IPS DF 4.7 (cell line): ENCODE measurements at regions not wholly inside any gene's neighbourhood (a gene's known extent, or its start where the extent isn't known, plus 50 kb on each side); places are given as distances from the start of the nearest gene placed in this dataset.

ENCODE experiments used
- DNase-seq: peaks from one replicate; pipeline ENCODE4 v3.0.0-alpha.2; 2013; ENCODE audit warnings: low spot score; ENCODE audit errors: extremely low read depth

DNA sequence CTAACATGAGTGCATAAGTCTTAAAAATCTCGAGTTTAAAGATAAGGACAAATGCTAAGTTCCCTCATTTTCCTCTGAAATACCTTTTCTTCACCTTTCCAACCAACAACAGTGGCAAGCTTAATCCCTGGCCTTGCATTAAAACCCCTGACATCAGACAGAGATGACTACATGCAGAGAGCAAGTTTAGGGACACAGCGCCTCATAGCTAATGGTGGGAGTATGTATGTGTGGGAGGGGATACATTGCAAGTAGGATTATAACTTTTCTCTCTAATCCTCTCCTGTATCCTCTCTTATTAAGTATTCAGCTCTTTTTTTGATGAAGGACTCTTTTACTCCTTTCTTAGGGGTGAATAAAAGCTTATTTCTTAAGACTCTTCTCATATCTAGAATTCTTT is 547.1 kb downstream of the CCER1 start:
- no peak for DNase-seq

DNA sequence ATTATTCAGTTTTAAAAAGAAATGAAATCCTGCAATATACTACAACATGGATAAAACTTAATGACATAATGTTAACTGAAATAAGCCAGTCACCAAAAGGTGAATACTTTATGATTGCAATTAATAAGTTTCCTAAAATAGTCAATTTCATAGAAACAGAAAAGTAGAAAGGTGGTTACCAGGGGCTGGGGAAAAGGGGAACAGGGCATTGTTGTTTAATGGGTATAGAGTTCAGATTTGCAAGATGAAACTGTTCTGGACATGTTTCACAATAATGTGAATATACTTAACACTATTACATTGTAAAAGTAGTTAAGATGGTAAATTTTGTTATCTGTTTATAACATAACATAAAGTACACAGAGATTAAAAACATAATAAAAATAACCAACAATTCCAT is 550.9 kb downstream of the CCER1 start:
- no peak for DNase-seq

DNA sequence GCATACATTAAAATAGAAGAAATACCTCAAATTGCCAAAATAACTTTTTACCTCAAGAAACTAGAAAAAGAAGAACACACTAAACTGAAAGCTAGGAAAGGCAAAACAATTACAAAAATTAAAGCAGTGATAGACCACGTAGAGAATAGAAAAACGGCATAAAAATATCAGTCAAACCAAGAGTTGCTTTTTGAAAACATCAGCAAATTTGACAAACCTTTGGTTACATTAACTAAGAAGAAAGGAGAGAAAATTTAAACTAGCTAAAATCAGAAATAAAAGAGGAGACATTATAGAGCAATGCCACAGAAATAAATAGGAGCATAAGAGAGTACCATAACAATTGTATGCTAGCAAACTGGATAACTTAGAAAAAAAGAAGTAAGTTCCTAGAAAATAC is 553.8 kb downstream of the CCER1 start:
- no peak for DNase-seq

DNA sequence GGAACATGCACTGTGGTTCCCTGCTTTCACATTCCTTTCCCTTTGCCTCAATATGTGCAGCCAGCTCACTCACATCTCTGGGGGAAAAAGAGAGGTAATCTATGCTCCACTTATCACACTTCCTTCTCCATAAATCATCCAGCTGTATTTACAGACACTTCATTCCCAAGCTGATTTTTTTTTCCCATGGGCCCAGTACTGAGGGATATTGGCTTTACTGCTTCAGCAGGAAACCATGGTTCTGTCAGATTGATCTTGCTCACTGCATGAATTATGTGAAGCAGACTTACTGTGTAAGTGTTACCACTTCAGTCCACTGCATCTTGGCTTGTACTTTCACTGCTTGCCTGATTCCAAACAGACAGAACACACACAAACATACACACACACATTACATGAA is 555.6 kb downstream of the CCER1 start:
- DNase-seq: no peak

DNA sequence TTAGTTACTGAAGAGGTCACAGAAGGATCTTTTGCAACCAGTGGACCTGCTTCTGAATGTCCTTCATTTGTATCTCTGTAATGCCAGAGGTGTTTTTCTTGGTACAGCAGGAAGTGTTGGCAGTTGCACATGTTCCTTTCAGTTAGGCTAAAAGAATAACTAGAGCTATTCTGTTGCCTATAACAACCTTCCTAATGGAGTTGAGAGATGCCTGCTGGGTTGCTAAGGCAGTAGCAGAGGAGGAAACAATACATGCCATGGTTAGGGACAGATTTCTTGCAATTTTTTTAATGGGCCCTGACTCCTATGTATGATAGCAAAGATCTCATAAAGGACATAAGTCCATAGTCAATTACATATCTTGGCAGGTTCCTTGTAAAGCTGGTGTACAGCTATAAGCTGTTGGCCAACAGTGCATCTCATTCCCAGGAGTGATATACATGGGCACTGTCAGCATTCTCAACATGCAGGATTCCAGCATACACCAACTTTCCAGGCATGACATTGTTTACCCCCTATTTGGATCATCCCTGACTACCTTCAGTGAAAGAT is 556.6 kb downstream of the CCER1 start:
- no peak for DNase-seq

DNA sequence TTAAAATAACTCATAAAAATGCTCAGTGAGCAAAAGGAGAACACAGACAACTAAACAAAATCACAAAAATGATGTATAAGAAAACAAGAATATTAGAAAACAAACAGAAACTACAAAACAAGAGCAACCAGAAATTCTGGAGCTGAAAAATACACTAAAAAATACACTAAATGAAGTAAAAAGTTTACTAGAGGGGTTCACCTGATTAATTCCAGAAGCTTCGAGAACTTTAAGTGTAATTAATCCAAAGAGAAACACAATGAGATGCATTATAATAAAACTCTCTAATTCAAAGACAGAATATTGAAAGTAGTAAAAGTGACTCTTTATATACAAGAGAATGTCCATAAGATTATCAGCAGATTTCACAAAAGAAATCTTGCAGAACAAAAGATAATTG is 558.4 kb downstream of the CCER1 start:
- DNase-seq: no peak

DNA sequence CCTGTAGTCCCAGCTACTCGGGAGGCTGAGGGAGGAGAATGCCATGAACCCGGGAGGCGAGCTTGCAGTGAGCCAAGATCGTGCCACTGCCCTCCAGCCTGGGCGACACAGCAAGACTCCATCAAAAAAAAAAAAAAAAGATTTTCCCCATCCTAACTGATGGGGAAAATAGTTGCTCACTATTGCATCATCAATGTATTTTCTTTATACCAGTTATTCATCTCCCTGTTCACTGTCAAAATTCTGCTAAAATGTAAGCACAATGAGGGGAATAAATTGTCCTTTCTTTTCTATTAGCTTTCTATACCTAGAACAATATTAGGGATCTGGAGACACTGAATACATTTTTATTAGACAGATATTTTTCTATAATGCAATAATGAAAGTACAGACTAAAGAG is 561.3 kb downstream of the CCER1 start:
- no peak for DNase-seq

DNA sequence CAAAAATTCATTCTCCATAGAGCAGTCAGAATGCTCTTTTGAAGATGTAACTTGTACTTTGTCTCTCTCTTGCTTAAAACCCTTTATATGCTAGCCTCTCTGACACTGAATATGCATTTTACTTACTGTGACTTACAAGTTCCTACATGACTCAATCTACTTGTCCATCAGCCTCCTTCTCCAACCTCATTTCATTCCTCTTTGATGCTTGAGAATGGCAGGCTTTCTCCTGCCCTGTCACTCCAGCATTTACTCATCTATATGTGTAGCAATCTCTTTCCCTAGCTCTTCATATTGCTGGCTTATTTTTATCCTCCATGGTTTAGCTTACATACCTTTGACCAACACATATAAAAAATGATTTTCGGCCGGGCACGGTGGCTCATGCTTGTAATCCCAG is 561.9 kb downstream of the CCER1 start:
- DNase-seq: no peak

DNA sequence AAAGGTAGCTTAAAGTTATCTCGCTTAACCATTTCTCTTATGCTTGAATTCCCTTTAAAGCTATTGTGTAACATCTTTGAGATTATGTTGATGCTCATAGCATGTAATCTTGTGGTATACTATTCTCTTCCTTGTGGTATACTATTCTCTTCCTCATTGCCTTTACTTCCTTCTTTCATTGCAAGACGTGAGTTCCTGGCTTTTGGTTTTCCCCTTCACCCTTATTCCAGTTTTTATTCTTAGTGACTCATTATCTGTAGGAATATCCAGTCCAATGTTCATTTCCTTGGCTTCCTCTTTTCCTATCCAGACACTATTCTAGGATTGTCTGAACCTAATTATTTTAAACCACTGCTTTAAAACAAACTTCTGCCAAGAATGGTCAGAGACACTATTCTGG is 564.0 kb downstream of the CCER1 start:
- no peak for DNase-seq

DNA sequence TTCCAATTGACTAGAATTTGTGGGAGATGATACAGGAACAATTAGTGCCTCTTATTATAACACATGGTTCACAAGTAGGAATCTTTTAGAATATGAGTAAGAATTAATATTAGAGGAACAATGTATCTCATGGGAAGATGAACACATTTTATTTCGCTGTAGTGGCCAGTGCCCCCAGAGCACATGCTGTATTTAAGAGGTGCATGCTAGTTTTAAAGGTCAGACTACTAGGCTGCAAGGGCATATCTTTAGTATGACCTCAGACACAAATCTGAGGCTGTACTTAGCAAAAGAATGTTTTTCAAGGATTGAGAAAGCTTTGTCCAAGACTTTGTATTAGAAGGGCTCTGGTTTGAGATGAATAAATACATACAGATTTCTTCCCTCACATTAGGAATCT is 586.9 kb downstream of the CCER1 start:
- no peak for DNase-seq

DNA sequence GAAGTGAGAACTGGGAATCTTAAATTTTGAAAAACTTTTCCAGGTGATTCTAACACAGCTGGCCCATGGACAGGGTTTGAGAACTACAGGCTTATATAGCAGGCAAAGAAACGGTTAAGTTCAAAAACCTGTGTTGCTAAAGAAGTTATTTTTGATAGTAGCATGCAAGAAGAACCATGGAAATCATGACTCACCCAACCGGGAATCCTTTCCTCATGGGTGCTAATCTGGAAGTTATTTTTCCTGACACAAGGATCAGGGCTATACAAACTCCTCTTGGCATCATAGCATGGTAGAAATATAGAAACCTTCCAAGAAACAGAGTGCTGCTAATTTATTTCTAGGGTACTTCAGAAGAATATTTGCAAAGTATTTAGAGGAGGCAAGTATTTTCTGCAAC is 588.7 kb downstream of the CCER1 start:
- DNase-seq: no peak

DNA sequence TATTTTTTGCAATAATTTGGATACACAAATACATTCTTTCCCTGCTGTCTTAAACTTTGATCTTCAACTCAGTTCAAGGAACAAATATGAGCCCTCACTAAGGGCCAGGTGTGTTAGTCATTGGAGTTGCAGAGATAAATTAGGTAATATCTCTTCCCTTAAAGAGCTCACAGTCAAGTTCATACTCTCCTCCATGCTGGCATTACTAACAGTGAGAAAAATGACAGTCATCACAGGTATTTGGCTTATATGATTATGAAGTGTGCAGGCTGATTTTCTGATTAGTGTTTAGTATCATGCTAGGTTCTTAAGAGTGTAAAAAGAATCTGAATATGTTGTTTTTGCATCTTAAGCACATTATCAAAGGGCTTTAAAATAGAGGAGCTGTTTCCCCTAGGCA is 594.7 kb downstream of the CCER1 start:
- DNase-seq: no peak

DNA sequence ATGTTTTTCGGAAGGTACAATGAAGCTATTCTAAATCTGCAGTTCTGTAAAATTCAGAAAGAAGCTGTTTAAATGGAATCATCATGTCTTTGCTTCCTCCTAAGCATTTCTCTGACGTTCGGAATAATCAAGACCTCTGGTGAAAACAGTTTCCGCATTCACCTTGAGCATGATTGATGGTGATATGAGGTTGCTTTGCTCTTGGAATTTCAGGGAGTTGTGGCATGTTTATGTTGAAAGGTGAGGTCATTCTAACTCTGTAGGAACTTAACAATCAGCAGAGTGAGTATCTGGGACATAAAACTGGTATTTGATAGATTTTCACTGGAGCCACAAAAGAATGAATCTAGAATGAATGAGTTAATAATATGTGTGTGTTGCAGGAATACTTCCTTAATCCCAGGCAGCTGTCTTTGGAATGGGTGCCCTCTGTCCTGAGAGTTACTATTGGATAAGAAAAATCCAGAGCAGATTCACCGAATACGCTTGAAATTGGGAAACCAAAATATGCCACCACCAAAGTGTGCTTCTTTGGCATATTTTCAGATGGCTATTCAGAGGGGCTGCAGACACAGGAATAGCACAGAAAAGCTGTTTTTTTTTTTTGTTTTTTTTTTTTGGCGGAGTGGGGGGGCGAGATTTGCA is 599.1 kb downstream of the CCER1 start:
- no peak for DNase-seq

DNA sequence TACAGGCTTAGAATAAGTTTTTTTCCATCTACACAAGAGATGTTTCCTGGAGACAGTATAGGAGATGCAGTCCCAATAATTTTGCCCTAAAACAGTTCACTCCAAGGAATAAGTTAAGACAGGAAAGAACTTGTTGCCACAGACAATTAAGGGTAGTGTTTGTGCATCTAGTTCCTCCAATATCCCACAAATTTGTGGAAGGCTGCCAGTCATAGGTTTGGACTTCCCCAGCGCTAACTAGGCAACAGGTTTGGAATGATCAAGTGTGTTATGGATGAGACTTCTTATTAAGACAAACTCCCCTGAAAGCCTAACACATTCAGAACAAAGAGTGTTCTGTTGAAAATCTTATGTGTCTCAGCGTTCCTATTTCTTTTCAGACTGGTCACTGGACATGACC is 611.0 kb downstream of the CCER1 start:
- DNase-seq: no peak

DNA sequence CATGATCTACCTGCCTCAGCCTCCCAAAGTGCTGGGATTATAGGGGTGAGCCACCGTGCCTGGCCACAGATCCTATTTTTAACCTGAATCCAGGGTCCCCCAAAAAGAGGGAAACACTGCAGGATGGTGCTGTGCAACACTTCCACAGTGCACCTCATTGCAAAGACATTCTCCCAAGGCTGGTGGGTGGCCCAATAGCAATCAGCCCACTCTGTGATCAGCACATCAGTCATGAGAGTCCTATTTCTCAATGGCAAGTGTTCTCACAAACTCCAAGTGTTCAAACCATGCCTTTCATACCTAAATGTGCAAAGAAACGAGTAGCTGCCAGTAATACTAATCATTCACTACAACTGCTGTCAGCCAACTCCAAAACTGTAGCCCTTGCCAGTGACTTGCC is 612.9 kb downstream of the CCER1 start:
- DNase-seq: no peak

DNA sequence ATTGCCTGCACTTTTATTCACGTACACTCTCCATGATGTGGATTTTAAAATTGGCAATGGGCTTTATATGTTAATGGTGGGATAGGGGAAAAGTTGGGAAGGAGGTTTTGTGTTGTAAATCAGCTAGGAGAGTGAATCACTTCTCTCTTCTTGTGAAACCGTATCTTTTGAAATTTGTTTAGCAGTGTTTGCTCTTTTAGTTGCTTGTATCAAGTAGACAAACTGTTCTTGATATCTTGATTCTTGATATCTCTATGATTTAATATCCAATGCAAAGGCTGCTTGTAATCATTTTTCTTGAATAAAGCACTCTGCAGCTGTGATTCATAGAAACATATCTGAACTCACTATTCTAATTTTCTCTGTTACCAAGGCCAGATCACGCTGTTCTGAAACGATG is 615.1 kb downstream of the CCER1 start:
- no peak for DNase-seq

DNA sequence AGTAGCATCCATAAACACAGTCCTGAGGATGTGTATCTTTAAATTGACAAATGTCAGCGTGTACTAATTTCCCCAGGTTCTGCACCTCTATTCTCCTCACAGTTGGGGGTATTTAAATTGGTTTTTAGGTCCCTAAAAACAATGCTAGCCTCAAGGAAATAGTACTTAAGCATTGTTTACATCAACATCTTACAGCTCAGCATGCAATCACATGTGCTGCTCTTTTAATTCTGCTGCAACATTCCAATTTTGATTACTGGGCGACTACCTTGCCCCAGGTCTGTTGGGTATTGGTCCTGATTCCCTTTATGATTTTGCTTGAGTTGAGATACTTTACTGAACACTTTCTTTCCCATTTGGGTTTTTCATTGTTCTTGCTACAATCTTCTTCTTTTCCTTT is 616.6 kb downstream of the CCER1 start:
- DNase-seq: no peak

DNA sequence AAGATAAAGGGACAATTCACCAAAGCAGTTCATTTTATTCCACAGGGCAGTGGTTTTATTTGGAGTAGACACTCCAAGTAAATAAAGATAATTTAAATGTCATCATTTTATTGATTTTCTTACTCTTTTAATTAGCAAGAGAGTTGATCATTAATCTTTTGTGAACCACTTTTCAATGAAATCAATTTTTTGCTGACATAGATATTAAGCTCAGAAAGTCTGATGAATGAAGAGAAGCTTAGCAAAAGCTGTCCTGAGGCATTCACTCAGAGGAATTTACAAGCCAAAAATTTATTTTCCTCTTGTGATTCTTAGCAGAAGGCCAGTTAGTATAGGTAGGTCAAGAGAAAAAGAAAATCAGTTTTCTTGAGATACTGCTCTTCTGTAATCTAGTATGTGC is 618.0 kb downstream of the CCER1 start:
- DNase-seq: no peak

DNA sequence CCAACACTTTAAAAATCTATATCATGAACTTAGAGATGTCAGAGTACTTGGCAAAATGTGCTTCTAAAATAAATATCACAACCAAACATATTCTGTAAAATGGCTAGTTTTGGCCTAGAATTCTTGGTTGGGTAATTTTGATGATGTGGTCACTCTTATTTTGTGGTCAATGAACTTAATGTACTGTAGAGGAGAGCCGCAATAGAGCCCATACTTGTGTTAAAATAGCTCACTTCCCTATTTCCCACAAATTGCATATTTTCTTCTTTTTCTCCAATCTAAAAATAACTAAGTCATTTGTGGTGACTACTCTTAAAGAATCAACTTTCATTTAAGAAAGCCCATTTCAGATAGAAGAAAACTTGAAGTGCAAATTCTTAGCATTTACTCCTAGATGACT is 619.4 kb downstream of the CCER1 start:
- no peak for DNase-seq

DNA sequence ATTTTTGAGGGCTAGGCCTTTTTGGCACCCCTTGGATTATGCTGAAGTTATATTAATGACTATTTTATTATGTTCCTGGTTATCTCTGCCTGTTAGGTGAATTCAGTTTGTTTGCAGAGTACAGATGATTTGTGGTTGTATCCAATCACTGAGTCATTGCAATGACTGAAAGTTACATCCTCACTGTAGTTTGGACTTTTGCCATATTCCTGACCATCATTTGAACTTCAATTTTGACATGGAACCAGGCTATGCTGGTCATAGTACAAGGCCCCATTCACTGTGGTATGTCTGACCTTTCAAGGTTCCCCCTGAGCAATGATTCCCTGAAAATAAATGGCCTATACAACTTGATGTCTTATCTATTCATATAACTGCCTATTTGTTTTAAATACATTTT is 621.0 kb downstream of the CCER1 start:
- DNase-seq: no peak

DNA sequence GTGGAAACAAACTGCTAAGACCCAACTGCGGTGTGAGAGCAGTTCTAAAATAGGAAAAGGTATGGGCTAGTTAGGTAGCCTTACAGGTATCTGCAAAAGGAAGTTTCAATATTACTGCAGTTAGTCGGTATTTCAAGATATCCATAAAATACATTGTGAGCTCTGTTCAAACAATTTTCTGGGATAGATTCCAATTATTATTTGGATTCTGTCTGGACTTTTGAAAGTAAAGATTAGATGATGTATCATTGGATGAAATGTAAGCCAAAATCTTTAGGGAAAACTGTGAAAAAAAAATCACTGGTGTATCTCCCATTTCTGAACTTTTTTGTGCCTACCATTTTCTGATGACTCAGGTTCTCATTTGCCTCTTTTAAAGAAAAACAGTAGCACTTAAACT is 621.6 kb downstream of the CCER1 start:
- no peak for DNase-seq

DNA sequence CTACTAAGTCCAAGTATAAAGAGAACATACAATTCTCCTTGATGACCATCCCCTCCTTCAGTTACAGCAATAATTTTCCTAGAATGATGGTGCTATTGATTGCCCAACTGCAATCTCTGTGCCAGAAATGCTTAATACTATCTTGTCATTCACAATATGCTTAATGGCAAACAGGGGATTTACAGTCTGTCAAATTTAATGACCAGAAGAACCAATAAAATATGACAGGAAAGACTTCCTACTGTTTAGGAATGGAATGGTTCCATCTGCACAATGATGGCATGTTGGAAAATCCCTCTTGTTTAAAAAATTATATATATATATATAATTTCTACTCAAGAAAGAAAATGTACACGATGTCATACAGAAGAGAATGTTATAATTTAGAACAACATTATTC is 623.2 kb downstream of the CCER1 start:
- DNase-seq: no peak

DNA sequence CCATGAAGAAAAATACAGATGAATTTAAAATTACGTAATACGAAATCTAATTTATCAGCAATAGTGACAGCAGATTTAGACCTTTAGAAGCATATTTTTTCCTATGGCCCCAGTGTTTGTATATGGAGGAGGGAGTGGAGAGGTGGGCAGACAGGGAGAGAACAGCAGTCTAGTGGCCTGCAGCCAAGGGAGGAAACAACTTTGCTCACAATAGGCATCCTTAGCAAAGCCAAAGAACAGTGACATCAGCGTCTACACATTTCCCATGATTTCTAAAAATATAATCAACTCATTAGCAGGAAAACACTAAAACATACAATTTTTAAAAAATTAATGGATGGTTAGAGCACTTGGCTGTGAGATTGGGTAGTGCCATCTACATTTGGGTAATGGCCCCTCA is 622.6 kb upstream of the ATP2B1 start:
- DNase-seq: no peak
